ENCODE measurements at regions not wholly inside any gene's neighbourhood (a gene's known extent, or its start where the extent isn't known, plus 50 kb on each side); places are given as distances from the start of the nearest gene placed in this dataset.

- TF ChIP-seq, protein P1, sequence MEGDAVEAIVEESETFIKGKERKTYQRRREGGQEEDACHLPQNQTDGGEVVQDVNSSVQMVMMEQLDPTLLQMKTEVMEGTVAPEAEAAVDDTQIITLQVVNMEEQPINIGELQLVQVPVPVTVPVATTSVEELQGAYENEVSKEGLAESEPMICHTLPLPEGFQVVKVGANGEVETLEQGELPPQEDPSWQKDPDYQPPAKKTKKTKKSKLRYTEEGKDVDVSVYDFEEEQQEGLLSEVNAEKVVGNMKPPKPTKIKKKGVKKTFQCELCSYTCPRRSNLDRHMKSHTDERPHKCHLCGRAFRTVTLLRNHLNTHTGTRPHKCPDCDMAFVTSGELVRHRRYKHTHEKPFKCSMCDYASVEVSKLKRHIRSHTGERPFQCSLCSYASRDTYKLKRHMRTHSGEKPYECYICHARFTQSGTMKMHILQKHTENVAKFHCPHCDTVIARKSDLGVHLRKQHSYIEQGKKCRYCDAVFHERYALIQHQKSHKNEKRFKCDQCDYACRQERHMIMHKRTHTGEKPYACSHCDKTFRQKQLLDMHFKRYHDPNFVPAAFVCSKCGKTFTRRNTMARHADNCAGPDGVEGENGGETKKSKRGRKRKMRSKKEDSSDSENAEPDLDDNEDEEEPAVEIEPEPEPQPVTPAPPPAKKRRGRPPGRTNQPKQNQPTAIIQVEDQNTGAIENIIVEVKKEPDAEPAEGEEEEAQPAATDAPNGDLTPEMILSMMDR (conservative IDR thresholded peaks at IDR 0.05; ENCODE audit: low read length) = no peak
- TF ChIP-seq EZH2phosphoT487 (IDR thresholded peaks at IDR 0.05; ENCODE audit: borderline replicate concordance) = no peak
Observed at GRCh38 chr5:174166231-174167079, 120.9 kb downstream of the NSG2 start.

Measured in Loucy (cell line).